ENCODE measurements at regions not wholly inside any gene's neighbourhood (a gene's known extent, or its start where the extent isn't known, plus 50 kb on each side); places are given as distances from the start of the nearest gene placed in this dataset.

DNA sequence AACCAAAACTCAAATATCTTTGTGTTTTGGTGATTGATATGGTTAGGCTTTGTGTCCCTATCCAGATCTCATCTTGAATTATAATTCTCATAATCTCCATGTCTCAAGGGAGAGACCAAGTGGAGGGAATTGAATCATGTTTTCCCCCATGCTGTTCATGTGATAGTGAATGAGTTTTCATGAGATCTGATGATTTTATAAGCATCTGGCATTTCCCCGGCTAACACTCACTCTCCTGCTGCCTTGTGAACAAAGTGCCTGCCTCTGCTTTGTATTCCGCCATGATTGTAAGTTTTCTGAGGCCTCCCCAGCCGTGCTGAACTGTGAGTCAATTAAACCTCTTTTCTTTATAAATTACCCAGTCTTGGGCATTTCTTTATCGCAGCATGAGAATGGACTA, 419.5 kb downstream of the SH2D4B start:
- no peaks in the 10 kb centered on the region for H3K36me3 ChIP-seq (ENCODE audit: control insufficient read depth, insufficient read depth, low read length)
- no peaks in the 10 kb centered on the region for H3K36me3 Mint-ChIP-seq (ENCODE audit: insufficient read depth, unreplicated experiment)
- H3K27me3 Mint-ChIP-seq (ENCODE audit: insufficient read depth, unreplicated experiment) = peaks cover 3% of the 10 kb centered on the region
- no TSS peak for BruUV-seq (replicated peaks)
- H3K4me1 ChIP-seq = no peaks in the 10 kb centered on the region
- ChIA-PET CTCF (no interaction called here), POLR2A (no interaction called here)
- no peak overlapping the region for H3K27ac Mint-ChIP-seq (ENCODE audit: unreplicated experiment)
- H3K4me1 Mint-ChIP-seq (ENCODE audit: low read depth, unreplicated experiment) = no peaks in the 10 kb centered on the region
- no peak overlapping the region for H3K4me3 ChIP-seq (ENCODE audit: low read depth, low read length)
- TF ChIP-seq, protein P1, sequence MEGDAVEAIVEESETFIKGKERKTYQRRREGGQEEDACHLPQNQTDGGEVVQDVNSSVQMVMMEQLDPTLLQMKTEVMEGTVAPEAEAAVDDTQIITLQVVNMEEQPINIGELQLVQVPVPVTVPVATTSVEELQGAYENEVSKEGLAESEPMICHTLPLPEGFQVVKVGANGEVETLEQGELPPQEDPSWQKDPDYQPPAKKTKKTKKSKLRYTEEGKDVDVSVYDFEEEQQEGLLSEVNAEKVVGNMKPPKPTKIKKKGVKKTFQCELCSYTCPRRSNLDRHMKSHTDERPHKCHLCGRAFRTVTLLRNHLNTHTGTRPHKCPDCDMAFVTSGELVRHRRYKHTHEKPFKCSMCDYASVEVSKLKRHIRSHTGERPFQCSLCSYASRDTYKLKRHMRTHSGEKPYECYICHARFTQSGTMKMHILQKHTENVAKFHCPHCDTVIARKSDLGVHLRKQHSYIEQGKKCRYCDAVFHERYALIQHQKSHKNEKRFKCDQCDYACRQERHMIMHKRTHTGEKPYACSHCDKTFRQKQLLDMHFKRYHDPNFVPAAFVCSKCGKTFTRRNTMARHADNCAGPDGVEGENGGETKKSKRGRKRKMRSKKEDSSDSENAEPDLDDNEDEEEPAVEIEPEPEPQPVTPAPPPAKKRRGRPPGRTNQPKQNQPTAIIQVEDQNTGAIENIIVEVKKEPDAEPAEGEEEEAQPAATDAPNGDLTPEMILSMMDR (IDR thresholded peaks at IDR 0.05; ENCODE audit: insufficient read depth in 1 of 2, low read depth in 1 of 2, low read length in 1 of 2, severe bottlenecking in 1 of 2, unreplicated experiment in 1 of 2) = no peak
- H3K9me3 Mint-ChIP-seq (ENCODE audit: unreplicated experiment) = no peaks in the 10 kb centered on the region
- no peak for DNase-seq
- no peaks in the 10 kb centered on the region for H3K27me3 ChIP-seq (replicated peaks; ENCODE audit: control insufficient read depth, insufficient read depth, low read length)
- intact Hi-C loops (cut with micrococcal nuclease; ENCODE audit: unreplicated experiment) = no loop called here
- no peaks in the 10 kb centered on the region for H3K9me3 ChIP-seq
- H3K4me3 Mint-ChIP-seq (ENCODE audit: unreplicated experiment) = no peak overlapping the region

DNA sequence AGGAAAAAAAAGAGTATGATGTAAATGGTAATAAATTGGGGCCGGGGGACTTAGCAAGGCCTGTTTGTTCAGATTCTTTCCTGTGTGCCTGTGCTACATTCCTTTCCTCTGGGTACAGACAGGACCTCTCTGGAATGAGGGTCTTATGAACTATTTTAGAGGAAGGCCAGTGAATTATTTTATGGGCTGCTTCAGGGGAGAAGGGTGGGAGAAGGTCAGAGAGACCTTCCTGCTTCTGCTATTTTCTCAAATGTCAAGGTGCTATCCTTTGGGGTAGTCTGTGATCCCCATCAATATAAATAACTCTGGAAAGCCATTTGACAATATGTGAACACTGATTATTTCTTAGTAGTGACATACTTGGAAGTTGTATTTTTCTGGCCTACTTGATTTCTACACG, 426.5 kb downstream of the SH2D4B start:
- H3K4me1 ChIP-seq = no peaks in the 10 kb centered on the region
- Mint-ChIP-seq H3K27me3 (ENCODE audit: insufficient read depth, unreplicated experiment) (peaks cover 6% of the 10 kb centered on the region), H3K4me1 (ENCODE audit: low read depth, unreplicated experiment) (no peaks in the 10 kb centered on the region), H3K36me3 (ENCODE audit: insufficient read depth, unreplicated experiment) (no peaks in the 10 kb centered on the region), H3K9me3 (ENCODE audit: unreplicated experiment) (no peaks in the 10 kb centered on the region), H3K27ac (ENCODE audit: unreplicated experiment) (no peak overlapping the region), H3K4me3 (ENCODE audit: unreplicated experiment) (no peak overlapping the region)
- CTCF ChIA-PET = no interaction called here
- no TSS peak for BruUV-seq (replicated peaks)
- H3K9me3 ChIP-seq = no peaks in the 10 kb centered on the region
- POLR2A ChIA-PET = no interaction called here
- no peak for DNase-seq
- no peaks in the 10 kb centered on the region for H3K27me3 ChIP-seq (replicated peaks; ENCODE audit: control insufficient read depth, insufficient read depth, low read length)
- TF ChIP-seq, protein P1 (IDR thresholded peaks at IDR 0.05; ENCODE audit: insufficient read depth in 1 of 2, low read depth in 1 of 2, low read length in 1 of 2, severe bottlenecking in 1 of 2, unreplicated experiment in 1 of 2) = no peak
- no peak overlapping the region for H3K4me3 ChIP-seq (ENCODE audit: low read depth, low read length)
- intact Hi-C loops (cut with micrococcal nuclease; ENCODE audit: unreplicated experiment) = no loop called here
- no peaks in the 10 kb centered on the region for H3K36me3 ChIP-seq (ENCODE audit: control insufficient read depth, insufficient read depth, low read length)

DNA sequence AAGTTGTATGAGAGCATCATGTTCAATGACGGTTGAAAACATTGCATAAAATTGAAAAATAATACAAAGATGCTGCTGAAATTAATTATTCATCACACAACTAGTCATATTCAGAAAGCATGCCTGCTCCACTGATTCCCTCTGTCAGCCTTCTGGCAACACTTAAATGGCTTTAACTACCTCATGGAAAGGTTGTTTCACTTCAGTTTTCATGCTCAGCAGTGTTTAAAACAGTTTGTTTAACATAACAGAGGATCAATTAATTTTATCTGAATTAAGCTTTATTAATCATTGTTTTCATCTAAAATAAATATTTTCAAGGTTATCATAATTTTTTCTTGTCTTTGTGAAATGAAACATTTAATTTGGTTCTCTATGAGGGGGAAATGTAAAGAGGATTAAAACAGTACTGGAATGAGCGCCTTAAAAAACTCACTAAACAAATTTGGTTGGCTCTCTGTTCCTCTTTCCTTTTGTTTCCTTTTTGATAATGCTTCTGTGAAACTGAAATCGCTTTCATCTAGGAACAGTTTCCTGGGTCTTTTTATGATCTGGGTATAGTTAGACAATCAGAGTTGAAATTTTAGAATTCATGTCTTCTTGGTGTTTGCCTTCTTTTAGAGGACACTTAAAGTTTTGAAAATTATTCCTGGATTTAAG, 427.4 kb downstream of the SH2D4B start:
- Histone ChIP-seq H3K9me3 (no peaks in the 10 kb centered on the region), H3K4me1 (no peaks in the 10 kb centered on the region), H3K36me3 (ENCODE audit: control insufficient read depth, insufficient read depth, low read length) (no peaks in the 10 kb centered on the region), H3K4me3 (ENCODE audit: low read depth, low read length) (no peak overlapping the region), H3K27me3 (replicated peaks; ENCODE audit: control insufficient read depth, insufficient read depth, low read length) (no peaks in the 10 kb centered on the region)
- intact Hi-C loops (cut with micrococcal nuclease; ENCODE audit: unreplicated experiment) = no loop called here
- H3K9me3 Mint-ChIP-seq (ENCODE audit: unreplicated experiment) = no peaks in the 10 kb centered on the region
- ChIA-PET CTCF (no interaction called here), POLR2A (no interaction called here)
- no TSS peak for BruUV-seq (replicated peaks)
- H3K4me1 Mint-ChIP-seq (ENCODE audit: low read depth, unreplicated experiment) = no peaks in the 10 kb centered on the region
- H3K4me3 Mint-ChIP-seq (ENCODE audit: unreplicated experiment) = no peak overlapping the region
- no peak for DNase-seq
- TF ChIP-seq, protein P1 (IDR thresholded peaks at IDR 0.05; ENCODE audit: insufficient read depth in 1 of 2, low read depth in 1 of 2, low read length in 1 of 2, severe bottlenecking in 1 of 2, unreplicated experiment in 1 of 2) = no peak
- no peak overlapping the region for H3K27ac Mint-ChIP-seq (ENCODE audit: unreplicated experiment)
- peaks cover 6% of the 10 kb centered on the region for H3K27me3 Mint-ChIP-seq (ENCODE audit: insufficient read depth, unreplicated experiment)
- no peaks in the 10 kb centered on the region for H3K36me3 Mint-ChIP-seq (ENCODE audit: insufficient read depth, unreplicated experiment)
